SK-N-SH treated with all-trans-retinoic acid at 6 μM for 48 hours (cell line): ENCODE measurements at regions not wholly inside any gene's neighbourhood (a gene's known extent, or its start where the extent isn't known, plus 50 kb on each side); places are given as distances from the start of the nearest gene placed in this dataset.

Experiments
- ATAC-seq: fragments of 200-7000 bp; cut with Tn5 transposase; 3 replicates; pipeline ENCODE4 v1.9.1; 2020; ENCODE audit warnings: mild to moderate bottlenecking, moderate library complexity
- ARNTL ChIP-seq: fragments of 450-650 bp; formaldehyde crosslinking; IDR thresholded peaks from 2 replicates; pipeline ENCODE4 v1.5.0; 2020; ENCODE audit warnings: low read depth, mild to moderate bottlenecking, moderate library complexity, borderline replicate concordance
- BACH2 ChIP-seq: fragments of 250-450 bp; sonication (Bioruptor Pico); IDR thresholded peaks from 2 replicates; pipeline ENCODE4 v1.9.0; 2021; ENCODE audit warnings: mild to moderate bottlenecking, borderline replicate concordance
- CSDC2 ChIP-seq: fragments of 250-450 bp; sonication (Bioruptor Pico); IDR thresholded peaks from 2 replicates; pipeline ENCODE4 v1.5.0; 2020; ENCODE audit warnings: mild to moderate bottlenecking, moderate library complexity
- ESRRG ChIP-seq: fragments of 250-450 bp; sonication (Bioruptor Pico); IDR thresholded peaks from 2 replicates; pipeline ENCODE4 v1.6.1; 2021; ENCODE audit warnings: mild to moderate bottlenecking
- GLIS3 ChIP-seq: fragments of 250-450 bp; sonication (Bioruptor Pico); IDR thresholded peaks from 2 replicates; pipeline ENCODE4 v1.5.0; 2020; ENCODE audit warnings: mild to moderate bottlenecking, moderate library complexity
- OSR1 ChIP-seq: fragments of 250-450 bp; sonication (Bioruptor Pico); IDR thresholded peaks from 2 replicates; pipeline ENCODE4 v1.8.0; 2022; ENCODE audit warnings: moderate library complexity, mild to moderate bottlenecking, inconsistent platforms
- PPARA ChIP-seq: fragments of 250-450 bp; sonication (Bioruptor Pico); IDR thresholded peaks from 2 replicates; pipeline ENCODE4 v1.5.0; 2020; ENCODE audit warnings: mild to moderate bottlenecking, borderline replicate concordance
- RARB ChIP-seq: fragments of 250-450 bp; sonication (Bioruptor Pico); IDR thresholded peaks from 2 replicates; pipeline ENCODE4 v1.8.0; 2021; ENCODE audit warnings: mild to moderate bottlenecking, moderate library complexity
- SNAI2 ChIP-seq: fragments of 250-450 bp; sonication (Bioruptor Pico); IDR thresholded peaks from 2 replicates; pipeline ENCODE4 v1.5.0; 2020; ENCODE audit warnings: mild to moderate bottlenecking, moderate library complexity
- TCF4 ChIP-seq: fragments of 250-450 bp; sonication (Bioruptor Pico); IDR thresholded peaks from 2 replicates; pipeline ENCODE4 v1.8.0; 2021; ENCODE audit warnings: mild to moderate bottlenecking, moderate library complexity, borderline replicate concordance
- TOX ChIP-seq: fragments of 250-450 bp; sonication (Bioruptor Pico); IDR thresholded peaks from 2 replicates; pipeline ENCODE4 v1.8.0; 2021; ENCODE audit warnings: mild to moderate bottlenecking, moderate library complexity, borderline replicate concordance
- ZC3H10 ChIP-seq: fragments of 250-450 bp; sonication (Bioruptor Pico); IDR thresholded peaks from 2 replicates; pipeline ENCODE4 v1.5.1; 2021; ENCODE audit warnings: mild to moderate bottlenecking, moderate library complexity
- ZFP3 ChIP-seq: fragments of 250-450 bp; sonication (Bioruptor Pico); IDR thresholded peaks from 2 replicates; pipeline ENCODE4 v1.5.0; 2020; ENCODE audit warnings: mild to moderate bottlenecking, moderate library complexity
- ZNF565 ChIP-seq: fragments of 450-650 bp; formaldehyde crosslinking; conservative IDR thresholded peaks from 2 replicates; pipeline ENCODE4 v1.5.0; 2020; ENCODE audit warnings: low read depth, mild to moderate bottlenecking, moderate library complexity
- ZNF70 ChIP-seq: fragments of 450-650 bp; formaldehyde crosslinking; IDR thresholded peaks from 2 replicates; pipeline ENCODE4 v1.5.0; 2020; ENCODE audit warnings: mild to moderate bottlenecking, moderate library complexity
- TF ChIP-seq, protein P1 (sequence below): fragments of 250-450 bp; sonication (Bioruptor Pico); IDR thresholded peaks from 2 replicates; pipeline ENCODE4 v1.5.0; 2020; ENCODE audit warnings: mild to moderate bottlenecking, moderate library complexity
- TF ChIP-seq, protein P2 (sequence below): fragments of 250-450 bp; sonication (Bioruptor Pico); IDR thresholded peaks from 2 replicates; pipeline ENCODE4 v1.8.0; 2020; ENCODE audit warnings: mild to moderate bottlenecking, moderate library complexity, borderline replicate concordance
- TF ChIP-seq, protein P3 (sequence below): fragments of 250-450 bp; sonication (Bioruptor Pico); IDR thresholded peaks from 2 replicates; pipeline ENCODE4 v1.5.1; 2020; ENCODE audit warnings: low read depth, mild to moderate bottlenecking, moderate library complexity
- TF ChIP-seq, protein P4 (sequence below): fragments of 250-450 bp; sonication (Bioruptor Pico); IDR thresholded peaks from 2 replicates; pipeline ENCODE4 v1.8.0; 2021; ENCODE audit warnings: low read depth, mild to moderate bottlenecking, moderate library complexity, borderline replicate concordance

DNA sequence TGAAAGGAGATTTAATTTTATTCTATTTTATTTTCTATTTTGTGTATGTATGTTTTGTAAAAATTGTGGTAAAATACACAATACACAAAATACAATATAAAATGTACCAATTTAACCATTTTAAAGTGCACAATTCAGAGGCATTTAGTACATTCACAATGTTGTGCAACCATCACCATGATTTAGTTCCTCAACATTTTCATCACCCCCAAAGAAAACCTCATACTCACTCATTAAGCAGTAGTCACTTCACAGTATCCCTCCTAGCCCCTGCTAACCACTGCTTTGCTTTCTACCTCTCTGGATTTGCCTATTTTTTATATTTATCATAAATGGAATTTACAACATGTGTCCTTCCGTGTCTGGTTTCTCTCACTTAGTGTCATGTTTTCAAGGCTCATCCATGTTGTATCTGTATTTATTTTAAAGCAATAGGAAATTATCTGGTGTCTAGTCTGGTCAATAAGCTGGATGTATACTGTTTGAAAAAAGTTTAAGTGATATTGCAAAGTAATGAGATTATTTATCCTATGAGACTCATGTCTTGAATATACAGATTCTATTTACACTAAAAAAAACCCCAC, 77.9 kb upstream of the GLS start:
- TF ChIP-seq TCF4 (CRISPR knock-in tag) (peak; percentile 53; the same call in 1 of the 2 replicates), CSDC2 (CRISPR knock-in tag) (no peak)
- TF ChIP-seq, protein P1, sequence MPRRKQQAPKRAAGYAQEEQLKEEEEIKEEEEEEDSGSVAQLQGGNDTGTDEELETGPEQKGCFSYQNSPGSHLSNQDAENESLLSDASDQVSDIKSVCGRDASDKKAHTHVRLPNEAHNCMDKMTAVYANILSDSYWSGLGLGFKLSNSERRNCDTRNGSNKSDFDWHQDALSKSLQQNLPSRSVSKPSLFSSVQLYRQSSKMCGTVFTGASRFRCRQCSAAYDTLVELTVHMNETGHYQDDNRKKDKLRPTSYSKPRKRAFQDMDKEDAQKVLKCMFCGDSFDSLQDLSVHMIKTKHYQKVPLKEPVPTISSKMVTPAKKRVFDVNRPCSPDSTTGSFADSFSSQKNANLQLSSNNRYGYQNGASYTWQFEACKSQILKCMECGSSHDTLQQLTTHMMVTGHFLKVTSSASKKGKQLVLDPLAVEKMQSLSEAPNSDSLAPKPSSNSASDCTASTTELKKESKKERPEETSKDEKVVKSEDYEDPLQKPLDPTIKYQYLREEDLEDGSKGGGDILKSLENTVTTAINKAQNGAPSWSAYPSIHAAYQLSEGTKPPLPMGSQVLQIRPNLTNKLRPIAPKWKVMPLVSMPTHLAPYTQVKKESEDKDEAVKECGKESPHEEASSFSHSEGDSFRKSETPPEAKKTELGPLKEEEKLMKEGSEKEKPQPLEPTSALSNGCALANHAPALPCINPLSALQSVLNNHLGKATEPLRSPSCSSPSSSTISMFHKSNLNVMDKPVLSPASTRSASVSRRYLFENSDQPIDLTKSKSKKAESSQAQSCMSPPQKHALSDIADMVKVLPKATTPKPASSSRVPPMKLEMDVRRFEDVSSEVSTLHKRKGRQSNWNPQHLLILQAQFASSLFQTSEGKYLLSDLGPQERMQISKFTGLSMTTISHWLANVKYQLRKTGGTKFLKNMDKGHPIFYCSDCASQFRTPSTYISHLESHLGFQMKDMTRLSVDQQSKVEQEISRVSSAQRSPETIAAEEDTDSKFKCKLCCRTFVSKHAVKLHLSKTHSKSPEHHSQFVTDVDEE (CRISPR knock-in tag) = peak; percentile 14; the same call in 1 of the 2 replicates
- ATAC-seq = no peak

DNA sequence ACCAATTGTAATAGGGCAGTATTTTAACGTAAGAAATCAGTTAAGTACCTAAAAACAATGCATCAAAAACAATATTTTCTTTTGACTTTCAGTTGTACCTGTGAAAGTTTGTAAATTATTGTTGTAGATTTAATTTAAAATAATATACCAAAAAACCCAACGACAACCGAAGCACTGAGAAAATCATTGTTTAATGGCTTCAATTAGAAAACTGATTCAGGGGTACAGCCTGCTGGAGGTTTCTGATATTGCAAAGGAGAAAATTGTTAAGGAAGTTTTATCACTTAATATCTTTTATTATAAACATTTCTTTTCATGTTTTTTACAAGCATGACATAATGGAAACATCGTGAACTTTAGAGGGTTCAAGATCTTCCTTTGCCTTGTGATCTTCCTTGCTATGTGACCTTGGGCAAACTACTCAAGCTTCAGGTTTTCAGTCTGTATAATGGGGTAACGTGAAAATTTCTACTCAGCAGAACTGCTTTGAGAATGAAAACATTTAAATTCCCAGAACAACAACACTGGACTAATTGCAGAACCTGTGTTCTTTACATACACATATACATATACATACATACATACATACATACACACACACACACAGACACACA, 76.3 kb upstream of the GLS start:
- peak; percentile 39; the same call in 2 of the 3 replicates for ATAC-seq
- no peak for TF ChIP-seq GLIS3
- TF ChIP-seq TCF4 (CRISPR knock-in tag) = no peak
- TF ChIP-seq, protein P2, sequence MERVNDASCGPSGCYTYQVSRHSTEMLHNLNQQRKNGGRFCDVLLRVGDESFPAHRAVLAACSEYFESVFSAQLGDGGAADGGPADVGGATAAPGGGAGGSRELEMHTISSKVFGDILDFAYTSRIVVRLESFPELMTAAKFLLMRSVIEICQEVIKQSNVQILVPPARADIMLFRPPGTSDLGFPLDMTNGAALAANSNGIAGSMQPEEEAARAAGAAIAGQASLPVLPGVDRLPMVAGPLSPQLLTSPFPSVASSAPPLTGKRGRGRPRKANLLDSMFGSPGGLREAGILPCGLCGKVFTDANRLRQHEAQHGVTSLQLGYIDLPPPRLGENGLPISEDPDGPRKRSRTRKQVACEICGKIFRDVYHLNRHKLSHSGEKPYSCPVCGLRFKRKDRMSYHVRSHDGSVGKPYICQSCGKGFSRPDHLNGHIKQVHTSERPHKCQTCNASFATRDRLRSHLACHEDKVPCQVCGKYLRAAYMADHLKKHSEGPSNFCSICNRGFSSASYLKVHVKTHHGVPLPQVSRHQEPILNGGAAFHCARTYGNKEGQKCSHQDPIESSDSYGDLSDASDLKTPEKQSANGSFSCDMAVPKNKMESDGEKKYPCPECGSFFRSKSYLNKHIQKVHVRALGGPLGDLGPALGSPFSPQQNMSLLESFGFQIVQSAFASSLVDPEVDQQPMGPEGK = no peak
- no peak for TF ChIP-seq BACH2
- no peak for TF ChIP-seq SNAI2 (CRISPR knock-in tag)
- TF ChIP-seq, protein P3, sequence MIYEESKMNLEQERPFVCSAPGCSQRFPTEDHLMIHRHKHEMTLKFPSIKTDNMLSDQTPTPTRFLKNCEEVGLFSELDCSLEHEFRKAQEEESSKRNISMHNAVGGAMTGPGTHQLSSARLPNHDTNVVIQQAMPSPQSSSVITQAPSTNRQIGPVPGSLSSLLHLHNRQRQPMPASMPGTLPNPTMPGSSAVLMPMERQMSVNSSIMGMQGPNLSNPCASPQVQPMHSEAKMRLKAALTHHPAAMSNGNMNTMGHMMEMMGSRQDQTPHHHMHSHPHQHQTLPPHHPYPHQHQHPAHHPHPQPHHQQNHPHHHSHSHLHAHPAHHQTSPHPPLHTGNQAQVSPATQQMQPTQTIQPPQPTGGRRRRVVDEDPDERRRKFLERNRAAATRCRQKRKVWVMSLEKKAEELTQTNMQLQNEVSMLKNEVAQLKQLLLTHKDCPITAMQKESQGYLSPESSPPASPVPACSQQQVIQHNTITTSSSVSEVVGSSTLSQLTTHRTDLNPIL (CRISPR knock-in tag) = no peak
- TF ChIP-seq ARNTL (CRISPR knock-in tag) = no peak
- TF ChIP-seq TOX (CRISPR knock-in tag) = no peak
- TF ChIP-seq OSR1 (CRISPR knock-in tag) = no peak
- no peak for TF ChIP-seq ZNF70 (CRISPR knock-in tag)
- no peak for TF ChIP-seq ZNF565 (CRISPR knock-in tag)
- TF ChIP-seq, protein P1 (CRISPR knock-in tag) = no peak
- no peak for TF ChIP-seq RARB
- no peak for TF ChIP-seq CSDC2 (CRISPR knock-in tag)
- no peak for TF ChIP-seq ZC3H10 (CRISPR knock-in tag)
- TF ChIP-seq ESRRG (CRISPR knock-in tag) = no peak
- no peak for TF ChIP-seq ZFP3 (CRISPR knock-in tag)
- no peak for TF ChIP-seq PPARA

DNA sequence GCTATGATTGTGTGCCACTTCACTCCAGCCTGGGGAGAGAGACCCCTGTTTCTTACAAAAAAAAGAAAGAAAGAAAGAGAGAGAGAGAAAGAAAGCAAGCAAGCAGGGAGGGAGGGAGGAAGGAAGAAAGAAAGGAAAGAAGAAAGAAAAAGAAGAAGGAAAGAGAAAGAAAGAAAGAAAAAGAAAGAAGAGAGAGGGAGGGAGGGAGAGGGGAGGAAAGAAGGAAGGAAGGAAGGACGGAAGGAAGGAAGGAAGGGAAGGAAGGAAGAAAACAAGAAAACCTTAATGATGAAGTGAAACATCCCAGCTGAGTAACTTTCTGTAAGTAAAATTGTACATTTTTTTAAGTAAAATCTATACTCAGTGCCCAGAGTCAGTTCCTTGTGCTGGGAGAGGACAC, 75.5 kb upstream of the GLS start:
- TF ChIP-seq, protein P4, sequence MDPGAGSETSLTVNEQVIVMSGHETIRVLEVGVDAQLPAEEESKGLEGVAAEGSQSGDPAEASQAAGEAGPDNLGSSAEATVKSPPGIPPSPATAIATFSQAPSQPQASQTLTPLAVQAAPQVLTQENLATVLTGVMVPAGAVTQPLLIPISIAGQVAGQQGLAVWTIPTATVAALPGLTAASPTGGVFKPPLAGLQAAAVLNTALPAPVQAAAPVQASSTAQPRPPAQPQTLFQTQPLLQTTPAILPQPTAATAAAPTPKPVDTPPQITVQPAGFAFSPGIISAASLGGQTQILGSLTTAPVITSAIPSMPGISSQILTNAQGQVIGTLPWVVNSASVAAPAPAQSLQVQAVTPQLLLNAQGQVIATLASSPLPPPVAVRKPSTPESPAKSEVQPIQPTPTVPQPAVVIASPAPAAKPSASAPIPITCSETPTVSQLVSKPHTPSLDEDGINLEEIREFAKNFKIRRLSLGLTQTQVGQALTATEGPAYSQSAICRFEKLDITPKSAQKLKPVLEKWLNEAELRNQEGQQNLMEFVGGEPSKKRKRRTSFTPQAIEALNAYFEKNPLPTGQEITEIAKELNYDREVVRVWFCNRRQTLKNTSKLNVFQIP = no peak
- TF ChIP-seq, protein P3 (CRISPR knock-in tag) = no peak
- no peak for TF ChIP-seq ZC3H10 (CRISPR knock-in tag)
- TF ChIP-seq, all 23 proteins: peak for 0

More for the DNA sequence above, 75.5 kb upstream of the GLS start:
- no peak for ATAC-seq
